ENCODE measurements at regions not wholly inside any gene's neighbourhood (a gene's known extent, or its start where the extent isn't known, plus 50 kb on each side); places are given as distances from the start of the nearest gene placed in this dataset.

- TF ChIP-seq OSR1 (CRISPR knock-in tag; IDR thresholded peaks at IDR 0.05) (no peak), ZFP30 (CRISPR knock-in tag; IDR thresholded peaks at IDR 0.05) (no peak), ARNTL (CRISPR knock-in tag; IDR thresholded peaks at IDR 0.05; ENCODE audit: borderline replicate concordance, low read depth) (no peak), RARB (CRISPR knock-in tag; IDR thresholded peaks at IDR 0.05) (no peak), ZNF565 (CRISPR knock-in tag; conservative IDR thresholded peaks at IDR 0.05; ENCODE audit: low read depth) (no peak), PATZ1 (CRISPR knock-in tag; IDR thresholded peaks at IDR 0.05; ENCODE audit: borderline replicate concordance) (no peak), POU6F1 (CRISPR knock-in tag; IDR thresholded peaks at IDR 0.05; ENCODE audit: borderline replicate concordance, low read depth) (no peak), ZNF70 (CRISPR knock-in tag; IDR thresholded peaks at IDR 0.05) (no peak), ISL1 (CRISPR knock-in tag; IDR thresholded peaks at IDR 0.05) (no peak), ZFP3 (CRISPR knock-in tag; IDR thresholded peaks at IDR 0.05) (no peak), ZC3H10 (CRISPR knock-in tag; IDR thresholded peaks at IDR 0.05) (no peak), BACH2 (CRISPR knock-in tag; IDR thresholded peaks at IDR 0.05; ENCODE audit: borderline replicate concordance) (no peak), TCF4 (CRISPR knock-in tag; IDR thresholded peaks at IDR 0.05; ENCODE audit: borderline replicate concordance) (no peak), GLIS3 (CRISPR knock-in tag; IDR thresholded peaks at IDR 0.05) (no peak)
Measured at GRCh38 chr10:52379287-52379686, 65.2 kb downstream of the DKK1 start.
